ENCODE measurements at regions not wholly inside any gene's neighbourhood (a gene's known extent, or its start where the extent isn't known, plus 50 kb on each side); places are given as distances from the start of the nearest gene placed in this dataset.

DNA sequence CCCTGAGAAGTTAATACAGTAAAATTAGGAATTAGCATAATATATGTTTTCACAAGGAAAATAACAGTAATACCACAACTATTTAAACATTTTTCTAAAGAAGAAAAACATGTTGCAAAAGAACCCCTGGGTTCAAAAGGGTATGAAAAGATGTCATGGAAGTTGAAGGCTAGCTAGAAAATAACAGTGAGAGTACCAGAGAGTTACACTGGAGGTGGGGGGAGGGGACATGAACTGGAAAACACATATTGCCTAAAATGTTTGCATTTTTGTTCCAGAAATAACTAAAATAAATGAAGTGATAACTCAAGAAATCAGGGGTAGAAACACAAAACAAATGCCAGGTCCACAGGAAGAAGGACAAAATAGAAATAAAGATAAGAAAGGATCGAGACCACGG is 336.6 kb upstream of the MAD2L1 start:
- no peak overlapping the region for H3K4me3 ChIP-seq (ENCODE audit: low read depth, low read length)
- no peak for TF ChIP-seq MYC (IDR thresholded peaks at IDR 0.05; ENCODE audit: low read depth, low read length)
- TF ChIP-seq, protein P1, sequence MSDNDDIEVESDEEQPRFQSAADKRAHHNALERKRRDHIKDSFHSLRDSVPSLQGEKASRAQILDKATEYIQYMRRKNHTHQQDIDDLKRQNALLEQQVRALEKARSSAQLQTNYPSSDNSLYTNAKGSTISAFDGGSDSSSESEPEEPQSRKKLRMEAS (IDR thresholded peaks at IDR 0.05; ENCODE audit: low read depth, low read length), result no peak
- TF ChIP-seq POLR2A (IDR thresholded peaks at IDR 0.05; ENCODE audit: extremely low read depth, insufficient read length), result no peak
- TF ChIP-seq, protein P2, sequence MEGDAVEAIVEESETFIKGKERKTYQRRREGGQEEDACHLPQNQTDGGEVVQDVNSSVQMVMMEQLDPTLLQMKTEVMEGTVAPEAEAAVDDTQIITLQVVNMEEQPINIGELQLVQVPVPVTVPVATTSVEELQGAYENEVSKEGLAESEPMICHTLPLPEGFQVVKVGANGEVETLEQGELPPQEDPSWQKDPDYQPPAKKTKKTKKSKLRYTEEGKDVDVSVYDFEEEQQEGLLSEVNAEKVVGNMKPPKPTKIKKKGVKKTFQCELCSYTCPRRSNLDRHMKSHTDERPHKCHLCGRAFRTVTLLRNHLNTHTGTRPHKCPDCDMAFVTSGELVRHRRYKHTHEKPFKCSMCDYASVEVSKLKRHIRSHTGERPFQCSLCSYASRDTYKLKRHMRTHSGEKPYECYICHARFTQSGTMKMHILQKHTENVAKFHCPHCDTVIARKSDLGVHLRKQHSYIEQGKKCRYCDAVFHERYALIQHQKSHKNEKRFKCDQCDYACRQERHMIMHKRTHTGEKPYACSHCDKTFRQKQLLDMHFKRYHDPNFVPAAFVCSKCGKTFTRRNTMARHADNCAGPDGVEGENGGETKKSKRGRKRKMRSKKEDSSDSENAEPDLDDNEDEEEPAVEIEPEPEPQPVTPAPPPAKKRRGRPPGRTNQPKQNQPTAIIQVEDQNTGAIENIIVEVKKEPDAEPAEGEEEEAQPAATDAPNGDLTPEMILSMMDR (IDR thresholded peaks at IDR 0.05; ENCODE audit: low read depth, low read length), result no peak
- no peak for DNase-seq (ENCODE audit: low read depth)

DNA sequence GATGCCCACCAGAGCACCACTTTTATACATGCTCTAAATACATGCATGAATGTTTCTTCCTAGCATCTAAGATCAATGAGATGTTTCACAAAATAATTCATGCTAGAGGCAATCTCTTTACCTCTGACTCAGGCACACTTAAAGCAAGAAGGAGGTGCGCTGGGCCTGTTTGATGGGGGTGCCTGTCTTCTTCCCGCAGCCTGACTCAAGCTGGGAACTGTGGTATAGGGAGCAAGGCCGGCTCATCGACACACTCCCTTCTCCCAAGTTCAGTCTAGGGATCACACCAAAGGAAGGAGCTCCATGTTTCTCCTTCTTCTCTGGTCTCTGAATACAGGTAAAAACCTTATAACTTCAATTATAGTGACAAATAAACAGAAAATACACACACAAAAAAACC is 333.8 kb upstream of the MAD2L1 start:
- TF ChIP-seq, protein P1 (IDR thresholded peaks at IDR 0.05; ENCODE audit: low read depth, low read length), result no peak
- TF ChIP-seq MYC (IDR thresholded peaks at IDR 0.05; ENCODE audit: low read depth, low read length), result no peak
- TF ChIP-seq POLR2A (IDR thresholded peaks at IDR 0.05; ENCODE audit: extremely low read depth, insufficient read length), result no peak
- TF ChIP-seq, protein P2 (IDR thresholded peaks at IDR 0.05; ENCODE audit: low read depth, low read length), result no peak
- no peak overlapping the region for H3K4me3 ChIP-seq (ENCODE audit: low read depth, low read length)

DNA sequence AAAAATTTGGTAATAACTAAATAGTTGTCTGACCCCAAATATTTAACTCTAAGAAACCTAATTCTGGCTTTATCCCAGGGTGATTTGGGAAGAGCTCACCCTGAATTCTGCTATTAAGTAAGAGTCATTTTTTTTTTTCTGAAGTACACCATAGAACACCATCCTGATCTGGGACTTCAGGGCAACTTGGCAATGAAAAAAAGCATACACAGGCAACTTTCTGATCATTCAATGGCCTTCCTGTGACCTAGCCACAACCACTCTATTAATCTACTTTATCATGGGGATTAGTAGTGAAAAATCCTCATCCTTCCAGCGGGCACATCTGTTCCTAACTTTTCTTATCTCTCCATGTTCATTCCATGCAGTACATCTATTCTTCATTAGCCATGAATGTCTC is 333.2 kb upstream of the MAD2L1 start:
- DNase-seq (ENCODE audit: low read depth), result no peak

More for the DNA sequence above, 333.8 kb upstream of the MAD2L1 start:
- no peak for DNase-seq (ENCODE audit: low read depth)

DNA sequence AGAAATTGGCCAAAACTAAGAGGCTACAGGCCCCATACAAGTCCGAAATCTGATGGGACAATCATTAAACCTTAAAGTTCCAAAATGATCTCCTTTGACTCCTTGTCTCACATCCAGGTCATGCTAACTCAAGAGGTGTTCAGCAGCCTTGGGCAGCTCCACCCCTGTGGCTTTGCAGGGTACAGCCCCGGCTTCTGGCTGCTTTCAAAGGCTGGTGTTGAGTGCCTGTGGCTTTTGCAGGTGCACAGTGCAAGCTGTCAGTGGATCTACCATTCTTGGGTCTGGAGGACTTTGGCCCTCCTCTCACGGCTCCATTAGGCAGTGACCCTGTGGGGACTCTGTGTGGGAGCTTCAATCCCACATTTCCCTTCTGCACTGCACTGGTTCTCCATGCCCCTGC is 329.1 kb upstream of the MAD2L1 start:
- no peak overlapping the region for H3K4me3 ChIP-seq (ENCODE audit: low read depth, low read length)
- DNase-seq (ENCODE audit: low read depth), result no peak
- TF ChIP-seq, protein P2 (IDR thresholded peaks at IDR 0.05; ENCODE audit: low read depth, low read length), result no peak
- no peak for TF ChIP-seq POLR2A (IDR thresholded peaks at IDR 0.05; ENCODE audit: extremely low read depth, insufficient read length)

More for the DNA sequence above, 333.2 kb upstream of the MAD2L1 start:
- TF ChIP-seq MYC (IDR thresholded peaks at IDR 0.05; ENCODE audit: low read depth, low read length), result no peak
- TF ChIP-seq, protein P2 (IDR thresholded peaks at IDR 0.05; ENCODE audit: low read depth, low read length), result no peak
- no peak for TF ChIP-seq POLR2A (IDR thresholded peaks at IDR 0.05; ENCODE audit: extremely low read depth, insufficient read length)
- TF ChIP-seq, protein P1 (IDR thresholded peaks at IDR 0.05; ENCODE audit: low read depth, low read length), result no peak
- no peak overlapping the region for H3K4me3 ChIP-seq (ENCODE audit: low read depth, low read length)

DNA sequence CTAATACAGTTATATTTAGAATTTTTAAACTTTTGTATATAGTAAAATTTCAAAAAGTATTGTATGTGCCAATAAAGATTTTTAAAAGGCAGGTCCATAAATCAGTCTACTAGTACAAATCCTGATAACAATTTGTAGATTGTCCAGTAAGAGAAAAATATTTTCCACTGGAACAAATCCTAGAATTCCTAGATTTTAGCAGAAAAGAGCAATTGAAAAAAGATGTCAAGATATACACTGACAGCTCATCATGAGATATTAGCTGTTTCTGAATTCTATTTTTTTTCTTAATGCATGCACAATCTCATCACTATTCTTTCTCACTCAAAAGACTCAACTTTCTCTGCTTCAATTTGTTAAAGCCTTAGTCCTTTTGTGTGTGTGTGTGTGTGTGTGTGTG is 289.2 kb upstream of the MAD2L1 start:
- DNase-seq (ENCODE audit: low read depth), result no peak
- TF ChIP-seq POLR2A (IDR thresholded peaks at IDR 0.05; ENCODE audit: extremely low read depth, insufficient read length), result no peak
- TF ChIP-seq, protein P1 (IDR thresholded peaks at IDR 0.05; ENCODE audit: low read depth, low read length), result no peak
- TF ChIP-seq, protein P2 (IDR thresholded peaks at IDR 0.05; ENCODE audit: low read depth, low read length), result no peak
- TF ChIP-seq MYC (IDR thresholded peaks at IDR 0.05; ENCODE audit: low read depth, low read length), result no peak
- H3K4me3 ChIP-seq (ENCODE audit: low read depth, low read length), result no peak overlapping the region

DNA sequence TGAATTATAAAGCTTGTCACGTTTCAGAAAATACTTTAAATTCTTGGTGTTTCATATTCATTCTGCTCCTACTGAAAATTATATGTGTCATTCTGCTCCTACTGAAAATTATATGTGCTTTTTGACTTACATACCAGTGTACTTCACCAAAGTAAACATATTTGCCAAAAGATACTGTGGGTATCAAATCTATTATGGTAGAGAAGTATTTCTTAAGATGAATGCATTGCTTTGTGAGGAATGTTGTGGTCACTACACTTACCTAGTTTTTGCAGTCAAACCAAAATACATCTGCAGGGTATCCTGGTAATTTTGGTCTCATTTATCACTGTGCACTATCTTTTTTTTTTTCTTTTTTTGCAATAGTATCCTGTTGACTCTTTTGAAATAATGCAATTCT is 287.7 kb upstream of the MAD2L1 start:
- no peak overlapping the region for H3K4me3 ChIP-seq (ENCODE audit: low read depth, low read length)
- no peak for DNase-seq (ENCODE audit: low read depth)
- no peak for TF ChIP-seq MYC (IDR thresholded peaks at IDR 0.05; ENCODE audit: low read depth, low read length)
- TF ChIP-seq, protein P1 (IDR thresholded peaks at IDR 0.05; ENCODE audit: low read depth, low read length), result no peak
- TF ChIP-seq, protein P2 (IDR thresholded peaks at IDR 0.05; ENCODE audit: low read depth, low read length), result no peak
